Mesenchymal stem cell (in vitro differentiated cells and primary cell): ENCODE measurements at regions not wholly inside any gene's neighbourhood (a gene's known extent, or its start where the extent isn't known, plus 50 kb on each side); places are given as distances from the start of the nearest gene placed in this dataset.

ENCODE experiments used
- DNase-seq: peaks from one replicate; pipeline ENCODE4 v3.0.0-alpha.2; 2013
- H2AFZ ChIP-seq: one replicate; pipeline ENCODE4 v1.6.1; 2013; ENCODE audit warnings: low read depth, mild to moderate bottlenecking, control low read depth, inconsistent platforms, low read length, moderate library complexity
- H2AK5ac ChIP-seq: 2 replicates; pipeline ENCODE4 v1.6.1; 2013; ENCODE audit warnings: low read length, moderate library complexity, mild to moderate bottlenecking, inconsistent platforms; ENCODE audit not compliant: severe bottlenecking
- H2BK120ac ChIP-seq: one replicate; pipeline ENCODE4 v1.6.1; 2013; ENCODE audit warnings: low read depth, mild to moderate bottlenecking, inconsistent platforms, low read length, moderate library complexity
- H2BK12ac ChIP-seq, 2 experiments: one replicate each; pipeline ENCODE4 v1.6.1; 2013; ENCODE audit warnings: inconsistent platforms in 2 of 2, low read length in 2 of 2, mild to moderate bottlenecking in 2 of 2, moderate library complexity in 2 of 2, control low read depth in 1 of 2
- H2BK15ac ChIP-seq: one replicate; pipeline ENCODE4 v1.6.1; 2013; ENCODE audit warnings: mild to moderate bottlenecking, low read depth, inconsistent platforms; ENCODE audit not compliant: poor library complexity, severe bottlenecking
- H2BK5ac ChIP-seq: 2 replicates; pipeline ENCODE4 v1.6.1; 2013; ENCODE audit warnings: low read depth, mild to moderate bottlenecking, low read length, control low read depth, inconsistent platforms; ENCODE audit not compliant: poor library complexity, severe bottlenecking
- H3K14ac ChIP-seq, 2 experiments: one replicate each; pipeline ENCODE4 v1.6.1; 2013; ENCODE audit warnings: inconsistent platforms in 2 of 2, low read length in 2 of 2, control low read depth in 1 of 2, mild to moderate bottlenecking in 1 of 2, moderate library complexity in 1 of 2
- H3K18ac ChIP-seq, 2 experiments: one replicate each; pipeline ENCODE4 v1.6.1; 2013; ENCODE audit warnings: inconsistent platforms in 2 of 2, low read length in 2 of 2, control low read depth in 1 of 2, low read depth in 1 of 2, mild to moderate bottlenecking in 1 of 2
- H3K23ac ChIP-seq, 2 experiments: one replicate each; pipeline ENCODE4 v1.6.1; 2013; ENCODE audit warnings: inconsistent platforms in 2 of 2, low read length in 2 of 2, mild to moderate bottlenecking in 2 of 2, moderate library complexity in 2 of 2, control low read depth in 1 of 2
- H3K27ac ChIP-seq: 2 replicates; pipeline ENCODE4 v1.5.1; 2013; ENCODE audit warnings: mild to moderate bottlenecking, moderate library complexity, low read length, control low read depth, inconsistent platforms; ENCODE audit not compliant: poor library complexity, severe bottlenecking
- H3K27me3 ChIP-seq, 2 experiments: 2 replicates each; pipeline versions ENCODE4 v1.6.1 to v1.7.0; 2013; ENCODE audit warnings: low read length in 2 of 2, mild to moderate bottlenecking in 2 of 2, moderate library complexity in 2 of 2, control low read depth in 1 of 2, inconsistent platforms in 1 of 2; ENCODE audit not compliant: control insufficient read depth in 1 of 2, insufficient read depth in 1 of 2
- H3K36me3 ChIP-seq, 2 experiments: 2 replicates each; pipeline versions ENCODE4 v1.6.1 to v1.7.0; 2013; ENCODE audit warnings: low read length in 2 of 2, control low read depth in 1 of 2, inconsistent platforms in 1 of 2, low read depth in 1 of 2, mild to moderate bottlenecking in 1 of 2; ENCODE audit not compliant: insufficient read depth in 2 of 2, control insufficient read depth in 1 of 2
- H3K4ac ChIP-seq, 2 experiments: one replicate each; pipeline ENCODE4 v1.6.1; 2013; ENCODE audit warnings: inconsistent platforms in 2 of 2, low read length in 2 of 2, mild to moderate bottlenecking in 2 of 2, moderate library complexity in 2 of 2, control low read depth in 1 of 2, low read depth in 1 of 2
- H3K4me1 ChIP-seq: 2 replicates; pipeline ENCODE4 v1.6.1; 2013; ENCODE audit warnings: low read depth, low read length, control low read depth; ENCODE audit not compliant: control insufficient read depth, insufficient read depth
- H3K4me2 ChIP-seq: 2 replicates; pipeline ENCODE4 v1.6.1; 2013; ENCODE audit warnings: low read length, mild to moderate bottlenecking, inconsistent platforms; ENCODE audit not compliant: poor library complexity, severe bottlenecking
- H3K4me3 ChIP-seq, 2 experiments: 2 replicates each; pipeline versions ENCODE4 v1.5.1 to v1.7.0; 2013; ENCODE audit warnings: low read length in 2 of 2, mild to moderate bottlenecking in 2 of 2, control low read depth in 1 of 2, low read depth in 1 of 2; ENCODE audit not compliant: insufficient read depth in 1 of 2
- H3K79me1 ChIP-seq: replicated peaks from 2 replicates; pipeline ENCODE4 v1.6.1; 2013; ENCODE audit warnings: mild to moderate bottlenecking, control low read depth, low read length, inconsistent platforms; ENCODE audit not compliant: poor library complexity, severe bottlenecking
- H3K9ac ChIP-seq: 2 replicates; pipeline ENCODE4 v1.7.0; 2013; ENCODE audit warnings: mild to moderate bottlenecking, low read length, moderate library complexity
- H3K9me3 ChIP-seq: 2 replicates; pipeline ENCODE4 v1.7.0; 2013; ENCODE audit warnings: mild to moderate bottlenecking, low read length; ENCODE audit not compliant: control insufficient read depth
- H4K8ac ChIP-seq: one replicate; pipeline ENCODE4 v1.6.1; 2013; ENCODE audit warnings: inconsistent platforms, mild to moderate bottlenecking, low read length, moderate library complexity
- H4K91ac ChIP-seq: one replicate; pipeline ENCODE4 v1.6.1; 2013; ENCODE audit warnings: mild to moderate bottlenecking, low read length, inconsistent platforms
- WGBS: methylation state at CpG from one replicate; pipeline ENCODE4 v1.1.7; 2013; ENCODE audit warnings: mixed read lengths; 5-methylcytosine and 5-hydroxymethylcytosine counted together

DNA sequence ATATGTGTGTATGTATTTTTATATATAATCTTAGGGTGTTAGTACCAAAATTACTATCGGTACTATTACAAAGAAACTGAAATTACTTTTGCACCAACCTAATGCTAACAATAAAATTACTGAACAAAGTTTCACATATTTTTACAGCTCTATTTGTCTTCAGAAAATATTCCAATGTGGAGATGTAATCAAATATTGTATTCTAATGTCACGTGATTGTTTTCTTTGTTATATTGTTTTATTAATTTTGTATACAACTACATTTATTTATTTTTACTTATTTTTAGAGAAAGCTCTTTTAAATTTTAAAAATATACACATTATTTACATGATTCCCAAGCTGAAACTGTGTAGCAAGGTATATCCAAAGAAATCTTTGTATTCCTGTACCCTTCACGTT, 227.1 kb upstream of the KLF12 start:
- Histone ChIP-seq H2BK15ac (no peak overlapping the region), H4K8ac (no peak overlapping the region), H2BK120ac (no peak overlapping the region), H3K23ac (no peak overlapping the region), H3K4me1 (no peaks in the 10 kb centered on the region), H4K91ac (no peak overlapping the region), H3K14ac (no peak overlapping the region), H3K4me3 (no peak overlapping the region), H2AK5ac (no peak overlapping the region), H2BK5ac (no peak overlapping the region), H2AFZ (no peak overlapping the region), H3K9me3 (no peaks in the 10 kb centered on the region), H3K36me3 (no peaks in the 10 kb centered on the region), H3K18ac (no peak overlapping the region), H3K27ac (no peak overlapping the region), H3K4me2 (no peak overlapping the region), H3K9ac (no peak overlapping the region), H3K4ac (no peak overlapping the region), H2BK12ac (no peak overlapping the region), H3K79me1 (no peaks in the 10 kb centered on the region), H3K27me3 (no peaks in the 10 kb centered on the region)
- WGBS, result no CpG with 5 or more reads among the region's 3 CpGs
- no peak for DNase-seq

DNA sequence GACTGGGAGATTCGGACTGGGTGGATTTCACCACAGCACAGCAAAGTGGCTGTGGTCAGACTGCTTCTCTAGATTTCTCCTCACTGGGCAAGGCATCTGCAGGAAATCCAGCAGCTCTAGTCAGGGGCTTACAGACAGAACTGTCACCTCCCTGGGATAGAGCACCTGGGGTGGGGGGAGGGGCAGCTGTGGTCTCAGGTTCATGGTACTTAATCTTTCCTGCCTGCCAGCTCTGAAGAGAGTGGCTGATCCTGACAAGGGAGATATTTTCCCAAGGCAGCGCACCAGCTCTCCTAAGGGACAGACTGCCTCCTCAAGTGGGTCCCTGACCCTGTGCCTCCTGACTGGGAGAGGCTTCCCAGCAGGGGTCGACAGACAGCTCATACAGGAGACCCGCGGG, 212.8 kb upstream of the KLF12 start:
- no peak for DNase-seq
- Histone ChIP-seq H3K9ac (no peak overlapping the region), H4K8ac (no peak overlapping the region), H4K91ac (no peak overlapping the region), H3K23ac (no peak overlapping the region), H3K4me2 (no peak overlapping the region), H3K14ac (no peak overlapping the region), H3K9me3 (peaks cover 3% of the 10 kb centered on the region), H3K27me3 (no peaks in the 10 kb centered on the region), H2BK12ac (no peak overlapping the region), H3K4ac (no peak overlapping the region), H3K4me3 (no peak overlapping the region), H2AFZ (no peak overlapping the region), H3K27ac (no peak overlapping the region), H3K79me1 (no peaks in the 10 kb centered on the region), H2AK5ac (no peak overlapping the region), H2BK15ac (no peak overlapping the region), H3K18ac (no peak overlapping the region), H3K36me3 (no peaks in the 10 kb centered on the region), H2BK5ac (no peak overlapping the region), H3K4me1 (no peaks in the 10 kb centered on the region), H2BK120ac (no peak overlapping the region)
- 73% methylated on average over 5 of the region's 5 CpGs for WGBS

GRCh38 chr13:74338341-74338740, 204.1 kb upstream of the KLF12 start:
- Histone ChIP-seq H3K9ac (no peak overlapping the region), H3K23ac (no peak overlapping the region), H2AFZ (no peak overlapping the region), H2BK12ac (no peak overlapping the region), H3K18ac (no peak overlapping the region), H2BK120ac (no peak overlapping the region), H3K79me1 (no peaks in the 10 kb centered on the region), H3K4me3 (no peak overlapping the region), H4K91ac (no peak overlapping the region), H3K9me3 (peaks cover 3% of the 10 kb centered on the region), H3K4ac (no peak overlapping the region), H3K4me1 (no peaks in the 10 kb centered on the region), H3K27me3 (no peaks in the 10 kb centered on the region), H4K8ac (no peak overlapping the region), H3K27ac (no peak overlapping the region), H3K4me2 (no peak overlapping the region), H2BK5ac (no peak overlapping the region), H2AK5ac (no peak overlapping the region), H3K36me3 (no peaks in the 10 kb centered on the region), H3K14ac (no peak overlapping the region), H2BK15ac (no peak overlapping the region)
- no CpG with 5 or more reads among the region's 1 CpG for WGBS
- DNase-seq, result no peak

GRCh38 chr13:74336546-74336945, 202.3 kb upstream of the KLF12 start:
- Histone ChIP-seq H3K27me3 (no peaks in the 10 kb centered on the region), H3K4me1 (no peaks in the 10 kb centered on the region), H3K4ac (no peak overlapping the region), H3K23ac (no peak overlapping the region), H2BK120ac (no peak overlapping the region), H3K4me2 (no peak overlapping the region), H3K27ac (no peak overlapping the region), H3K36me3 (no peaks in the 10 kb centered on the region), H4K91ac (no peak overlapping the region), H3K79me1 (no peaks in the 10 kb centered on the region), H3K9ac (no peak overlapping the region), H2BK5ac (no peak overlapping the region), H3K9me3 (no peaks in the 10 kb centered on the region), H2BK15ac (no peak overlapping the region), H3K18ac (no peak overlapping the region), H2AK5ac (no peak overlapping the region), H3K14ac (no peak overlapping the region), H4K8ac (no peak overlapping the region), H2AFZ (no peak overlapping the region), H2BK12ac (no peak overlapping the region), H3K4me3 (no peak overlapping the region)
- DNase-seq, result no peak
- 50% methylated on average over 1 of the region's 1 CpG for WGBS
